OCI-LY1 (cell line): ENCODE measurements at regions not wholly inside any gene's neighbourhood (a gene's known extent, or its start where the extent isn't known, plus 50 kb on each side); places are given as distances from the start of the nearest gene placed in this dataset.

ENCODE experiments used
- H2AFZ ChIP-seq: fragments of 200-600 bp; sonication (generic), shearing (Covaris generic); 2 replicates; pipeline ENCODE4 v1.6.0; 2014; ENCODE audit warnings: antibody characterized with exemption, mild to moderate bottlenecking, low read length
- H3F3A ChIP-seq: fragments of 200-600 bp; sonication (generic), shearing (Covaris generic); 2 replicates; pipeline ENCODE4 v1.6.0; 2014; ENCODE audit warnings: mild to moderate bottlenecking, antibody characterized with exemption, low read length, moderate library complexity; ENCODE audit not compliant: insufficient read depth
- H3K27ac ChIP-seq: fragments of 200-600 bp; sonication (generic); 2 replicates; pipeline ENCODE4 v1.5.1; 2014; ENCODE audit warnings: low read length, mixed run types, mild to moderate bottlenecking, low read depth; ENCODE audit not compliant: poor library complexity, severe bottlenecking
- H3K27me3 ChIP-seq: fragments of 200-600 bp; sonication (generic); 2 replicates; pipeline ENCODE4 v1.6.0; 2014; ENCODE audit warnings: antibody characterized with exemption, mild to moderate bottlenecking, low read length, moderate library complexity; ENCODE audit not compliant: insufficient read depth
- H3K36me3 ChIP-seq: fragments of 200-600 bp; sonication (generic); 2 replicates; pipeline ENCODE4 v1.6.1; 2014; ENCODE audit warnings: mild to moderate bottlenecking, antibody characterized with exemption, low read length, moderate library complexity, mixed read lengths; ENCODE audit not compliant: insufficient read depth
- H3K4me1 ChIP-seq: fragments of 200-600 bp; sonication (generic); 2 replicates; pipeline ENCODE4 v1.5.1; 2014; ENCODE audit warnings: mild to moderate bottlenecking, low read length, moderate library complexity; ENCODE audit not compliant: insufficient read depth, severe bottlenecking
- H3K4me2 ChIP-seq: fragments of 200-600 bp; sonication (generic), shearing (Covaris generic); 2 replicates; pipeline ENCODE4 v1.6.1; 2014; ENCODE audit warnings: low read length
- H3K4me3 ChIP-seq: fragments of 200-600 bp; sonication (generic); 2 replicates; pipeline ENCODE4 v1.5.1; 2014; ENCODE audit warnings: low read length, low read depth, mild to moderate bottlenecking, mixed read lengths; ENCODE audit not compliant: poor library complexity, severe bottlenecking
- H3K79me2 ChIP-seq: fragments of 200-600 bp; shearing (Covaris generic); 2 replicates; pipeline ENCODE4 v1.6.1; 2016; ENCODE audit warnings: mixed run types, low read length, mixed read lengths; ENCODE audit not compliant: insufficient read depth
- H3K9ac ChIP-seq: fragments of 200-600 bp; sonication (generic), shearing (Covaris generic); 2 replicates; pipeline ENCODE4 v1.6.1; 2014; ENCODE audit warnings: mild to moderate bottlenecking, low read length, mixed read lengths
- H3K9me2 ChIP-seq: fragments of 200-600 bp; sonication (generic), shearing (Covaris generic); 2 replicates; pipeline ENCODE4 v1.6.1; 2014; ENCODE audit warnings: low read depth, mild to moderate bottlenecking, low read length, mixed read lengths
- H3K9me3 ChIP-seq: fragments of 200-600 bp; shearing (Covaris generic); 2 replicates; pipeline ENCODE4 v1.6.1; 2014; ENCODE audit warnings: low read length, mixed read lengths
- H4K20me1 ChIP-seq: fragments of 200-600 bp; sonication (generic), shearing (Covaris generic); 2 replicates; pipeline ENCODE4 v1.6.0; 2016; ENCODE audit warnings: mild to moderate bottlenecking, low read length; ENCODE audit not compliant: insufficient read depth
- CTCF ChIP-seq: fragments of 200-600 bp; sonication (generic), shearing (Covaris generic); IDR thresholded peaks from 2 replicates; pipeline ENCODE4 v1.5.1; 2017; ENCODE audit warnings: mild to moderate bottlenecking, antibody characterized with exemption, low read length, moderate library complexity, mixed read lengths
- EZH2 ChIP-seq: fragments of 200-600 bp; sonication (generic), shearing (Covaris generic); IDR thresholded peaks from 2 replicates; pipeline ENCODE4 v1.8.0; 2017; ENCODE audit warnings: borderline replicate concordance, mixed run types, mild to moderate bottlenecking, antibody characterized with exemption, low read length, moderate library complexity, mixed read lengths

GRCh38 chr1:177705839-177706238 is 264.0 kb downstream of the SEC16B start:
- Histone ChIP-seq H4K20me1 (no peaks in the 10 kb centered on the region), H3K9me3 (no peaks in the 10 kb centered on the region), H3K27me3 (no peaks in the 10 kb centered on the region), H3K27ac (no peak overlapping the region), H3F3A (no peaks in the 10 kb centered on the region), H3K4me3 (no peak overlapping the region), H3K4me2 (no peak overlapping the region), H3K36me3 (no peaks in the 10 kb centered on the region), H3K79me2 (no peaks in the 10 kb centered on the region), H3K9ac (no peak overlapping the region), H2AFZ (no peak overlapping the region), H3K4me1 (no peaks in the 10 kb centered on the region), H3K9me2 (no peaks in the 10 kb centered on the region)
- no peak for TF ChIP-seq CTCF
- TF ChIP-seq EZH2, result no peak

- TF ChIP-seq EZH2, result no peak
- TF ChIP-seq CTCF, result no peak
These were observed 265.9 kb downstream of the SEC16B start for GRCh38 chr1:177703888-177704446.

GRCh38 chr1:177701654-177702353 is 268.1 kb downstream of the SEC16B start:
- H4K20me1 ChIP-seq, result no peaks in the 10 kb centered on the region
- H3F3A ChIP-seq, result no peaks in the 10 kb centered on the region
- no peak for TF ChIP-seq EZH2
- no peak for TF ChIP-seq CTCF
- H3K36me3 ChIP-seq, result no peaks in the 10 kb centered on the region
- H3K4me3 ChIP-seq, result no peak overlapping the region
- H3K4me1 ChIP-seq, result no peaks in the 10 kb centered on the region
- H3K4me2 ChIP-seq, result no peak overlapping the region
- H3K27ac ChIP-seq, result no peak overlapping the region
- no peaks in the 10 kb centered on the region for H3K9me2 ChIP-seq
- H3K9me3 ChIP-seq, result no peaks in the 10 kb centered on the region
- H3K9ac ChIP-seq, result no peak overlapping the region
- no peaks in the 10 kb centered on the region for H3K27me3 ChIP-seq
- no peak overlapping the region for H2AFZ ChIP-seq
- H3K79me2 ChIP-seq, result no peaks in the 10 kb centered on the region

More at GRCh38 chr1:177703888-177704446, 265.9 kb downstream of the SEC16B start:
- H3K4me3 ChIP-seq, result no peak overlapping the region
- H3K9me3 ChIP-seq, result no peaks in the 10 kb centered on the region
- no peaks in the 10 kb centered on the region for H3K4me1 ChIP-seq
- no peak overlapping the region for H3K4me2 ChIP-seq
- no peaks in the 10 kb centered on the region for H3K79me2 ChIP-seq
- H3F3A ChIP-seq, result no peaks in the 10 kb centered on the region
- no peaks in the 10 kb centered on the region for H4K20me1 ChIP-seq
- H2AFZ ChIP-seq, result no peak overlapping the region
- no peaks in the 10 kb centered on the region for H3K9me2 ChIP-seq
- H3K36me3 ChIP-seq, result no peaks in the 10 kb centered on the region
- no peaks in the 10 kb centered on the region for H3K27me3 ChIP-seq
- H3K9ac ChIP-seq, result no peak overlapping the region
- no peak overlapping the region for H3K27ac ChIP-seq
